A549 (cell line): ENCODE measurements at regions not wholly inside any gene's neighbourhood (a gene's known extent, or its start where the extent isn't known, plus 50 kb on each side); places are given as distances from the start of the nearest gene placed in this dataset.

Experiments
- ATAC-seq, 2 experiments: fragments of 200-7000 bp in 1 of 2; fragments of >200 bp in 1 of 2; cut with Nextera tagmentation in 1 of 2; cut with Tn5 transposase in 1 of 2; 3 replicates each; pipeline versions ENCODE4 v1.8.0 to v1.9.1; 2018 to 2020; ENCODE audit warnings: mild to moderate bottlenecking in 1 of 2, moderate library complexity in 1 of 2
- CTCF ChIA-PET: fragments of 300-600 bp; sonication (Branson Sonifier 250); formaldehyde crosslinking; extraction: SDS; loops from one replicate; lab custom pipeline; 2021; ENCODE audit warnings: antibody characterized with exemption, inconsistent platforms; lab: Yijun Ruan, JAX
- POLR2A ChIA-PET: fragments of 350-600 bp; formaldehyde crosslinking; extraction: SDS; loops from one replicate; lab custom pipeline; 2021; ENCODE audit warnings: antibody characterized with exemption, inconsistent platforms; lab: Yijun Ruan, JAX
- DNase-seq, 2 experiments: peaks; one replicate each; pipeline versions ENCODE4 v3.0.0 to v3.0.0-alpha.2; 2011 to 2016; ENCODE audit warnings: low read depth in 1 of 2, low spot score in 1 of 2
- FAIRE-seq: peaks from 2 replicates; lab custom pipeline; 2011; peaks lifted over from hg19 to GRCh38; lab: Jason Lieb, UNC
- H3K27ac ChIP-seq, 2 experiments: fragments of >200 bp; sonication (Bioruptor Twin); formaldehyde crosslinking; 3 replicates each; pipeline ENCODE4 v1.5.1; 2016 to 2017
- H3K4me1 ChIP-seq: fragments of >200 bp; sonication (Bioruptor Twin); formaldehyde crosslinking; 3 replicates; pipeline ENCODE4 v1.6.1; 2016
- H3K4me2 ChIP-seq: fragments of >200 bp; sonication (Bioruptor Twin); formaldehyde crosslinking; 3 replicates; pipeline ENCODE4 v1.6.1; 2016
- H3K4me3 ChIP-seq: fragments of >200 bp; sonication (Bioruptor Twin); formaldehyde crosslinking; 3 replicates; pipeline ENCODE4 v1.5.1; 2016
- H3K9me3 ChIP-seq: fragments of >200 bp; sonication (Bioruptor Twin); formaldehyde crosslinking; 3 replicates; pipeline ENCODE4 v1.6.1; 2016
- CBX2 ChIP-seq: fragments of 200-600 bp; sonication (generic); IDR thresholded peaks from 2 replicates; pipeline ENCODE4 v1.6.1; 2016; ENCODE audit warnings: low read depth, mild to moderate bottlenecking, borderline replicate concordance
- CHD4 ChIP-seq: fragments of 200-600 bp; sonication (generic); IDR thresholded peaks from 2 replicates; pipeline ENCODE4 v1.6.1; 2016; ENCODE audit warnings: antibody characterized with exemption, mild to moderate bottlenecking, borderline replicate concordance
- FOSB ChIP-seq: fragments of 250-450 bp; sonication (Bioruptor Pico); IDR thresholded peaks from 2 replicates; pipeline ENCODE4 v1.5.0; 2020; ENCODE audit warnings: mild to moderate bottlenecking, moderate library complexity
- FOXS1 ChIP-seq: fragments of 250-450 bp; sonication (Bioruptor Pico); IDR thresholded peaks from 2 replicates; pipeline ENCODE4 v1.5.0; 2020; ENCODE audit warnings: mild to moderate bottlenecking, moderate library complexity
- RARB ChIP-seq: fragments of 250-450 bp; sonication (Bioruptor Pico); IDR thresholded peaks from 2 replicates; pipeline ENCODE4 v1.8.0; 2021; ENCODE audit warnings: mild to moderate bottlenecking, moderate library complexity
- ZFP36 ChIP-seq: fragments of 450-650 bp; IDR thresholded peaks from 2 replicates; pipeline ENCODE4 v1.6.1; 2014; ENCODE audit warnings: borderline replicate concordance; ENCODE audit not compliant: partially characterized antibody
- ZSCAN20 ChIP-seq: fragments of 250-450 bp; sonication (Bioruptor Pico); IDR thresholded peaks from 2 replicates; pipeline ENCODE4 v1.8.0; 2022; ENCODE audit warnings: mild to moderate bottlenecking, moderate library complexity
- WGBS: methylation state at CpG from one replicate; pipeline ENCODE4 v1.1.6; 2017; ENCODE audit errors: missing lambda C conversion rate; 5-methylcytosine and 5-hydroxymethylcytosine counted together
- TF ChIP-seq, protein P1 (sequence below): fragments of >200 bp; sonication (Bioruptor Twin); formaldehyde crosslinking; IDR thresholded peaks from 3 replicates; pipeline ENCODE4 v1.5.1; 2016
- TF ChIP-seq, protein P2 (sequence below): fragments of 450-650 bp; IDR thresholded peaks from 2 replicates; pipeline ENCODE4 v1.6.1; 2014; ENCODE audit warnings: antibody characterized with exemption
- TF ChIP-seq, protein P3 (sequence below): fragments of 200-600 bp; sonication (generic); IDR thresholded peaks from 2 replicates; pipeline ENCODE4 v1.6.1; 2016; ENCODE audit warnings: antibody characterized with exemption, mild to moderate bottlenecking, moderate library complexity
- TF ChIP-seq, protein P4 (sequence below): fragments of >200 bp; sonication (Bioruptor Twin); formaldehyde crosslinking; IDR thresholded peaks from 3 replicates; pipeline ENCODE4 v1.6.1; 2016

DNA sequence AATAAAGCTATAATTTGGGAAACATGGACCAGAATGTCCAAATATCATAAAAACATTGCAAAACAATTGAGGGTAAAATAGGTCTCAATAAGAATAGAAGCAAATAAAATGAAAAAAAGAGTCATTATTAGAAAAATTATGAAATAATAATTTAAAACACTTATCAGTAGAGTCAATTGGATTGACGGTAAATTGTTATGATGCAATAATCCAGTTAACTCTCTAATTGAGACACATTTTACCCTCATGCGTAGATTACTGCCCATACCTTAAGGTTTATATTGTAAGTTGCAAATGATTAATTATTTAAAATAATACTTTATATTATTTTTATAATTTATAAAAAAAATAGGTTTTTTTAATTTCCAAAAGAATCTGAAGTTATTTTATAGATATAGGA is 73.4 kb upstream of the POU1F1 start:
- DNase-seq (no peak), FAIRE-seq (no peak), ATAC-seq (no peak)
- no peaks in the 10 kb centered on the region for H3K9me3 ChIP-seq
- TF ChIP-seq, protein P1, sequence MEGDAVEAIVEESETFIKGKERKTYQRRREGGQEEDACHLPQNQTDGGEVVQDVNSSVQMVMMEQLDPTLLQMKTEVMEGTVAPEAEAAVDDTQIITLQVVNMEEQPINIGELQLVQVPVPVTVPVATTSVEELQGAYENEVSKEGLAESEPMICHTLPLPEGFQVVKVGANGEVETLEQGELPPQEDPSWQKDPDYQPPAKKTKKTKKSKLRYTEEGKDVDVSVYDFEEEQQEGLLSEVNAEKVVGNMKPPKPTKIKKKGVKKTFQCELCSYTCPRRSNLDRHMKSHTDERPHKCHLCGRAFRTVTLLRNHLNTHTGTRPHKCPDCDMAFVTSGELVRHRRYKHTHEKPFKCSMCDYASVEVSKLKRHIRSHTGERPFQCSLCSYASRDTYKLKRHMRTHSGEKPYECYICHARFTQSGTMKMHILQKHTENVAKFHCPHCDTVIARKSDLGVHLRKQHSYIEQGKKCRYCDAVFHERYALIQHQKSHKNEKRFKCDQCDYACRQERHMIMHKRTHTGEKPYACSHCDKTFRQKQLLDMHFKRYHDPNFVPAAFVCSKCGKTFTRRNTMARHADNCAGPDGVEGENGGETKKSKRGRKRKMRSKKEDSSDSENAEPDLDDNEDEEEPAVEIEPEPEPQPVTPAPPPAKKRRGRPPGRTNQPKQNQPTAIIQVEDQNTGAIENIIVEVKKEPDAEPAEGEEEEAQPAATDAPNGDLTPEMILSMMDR = no peak
- no peak for TF ChIP-seq FOSB
- no peak for TF ChIP-seq CBX2
- no peak for TF ChIP-seq ZSCAN20 (CRISPR knock-in tag)
- TF ChIP-seq, protein P2, sequence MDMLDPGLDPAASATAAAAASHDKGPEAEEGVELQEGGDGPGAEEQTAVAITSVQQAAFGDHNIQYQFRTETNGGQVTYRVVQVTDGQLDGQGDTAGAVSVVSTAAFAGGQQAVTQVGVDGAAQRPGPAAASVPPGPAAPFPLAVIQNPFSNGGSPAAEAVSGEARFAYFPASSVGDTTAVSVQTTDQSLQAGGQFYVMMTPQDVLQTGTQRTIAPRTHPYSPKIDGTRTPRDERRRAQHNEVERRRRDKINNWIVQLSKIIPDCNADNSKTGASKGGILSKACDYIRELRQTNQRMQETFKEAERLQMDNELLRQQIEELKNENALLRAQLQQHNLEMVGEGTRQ = no peak
- TF ChIP-seq, protein P3, sequence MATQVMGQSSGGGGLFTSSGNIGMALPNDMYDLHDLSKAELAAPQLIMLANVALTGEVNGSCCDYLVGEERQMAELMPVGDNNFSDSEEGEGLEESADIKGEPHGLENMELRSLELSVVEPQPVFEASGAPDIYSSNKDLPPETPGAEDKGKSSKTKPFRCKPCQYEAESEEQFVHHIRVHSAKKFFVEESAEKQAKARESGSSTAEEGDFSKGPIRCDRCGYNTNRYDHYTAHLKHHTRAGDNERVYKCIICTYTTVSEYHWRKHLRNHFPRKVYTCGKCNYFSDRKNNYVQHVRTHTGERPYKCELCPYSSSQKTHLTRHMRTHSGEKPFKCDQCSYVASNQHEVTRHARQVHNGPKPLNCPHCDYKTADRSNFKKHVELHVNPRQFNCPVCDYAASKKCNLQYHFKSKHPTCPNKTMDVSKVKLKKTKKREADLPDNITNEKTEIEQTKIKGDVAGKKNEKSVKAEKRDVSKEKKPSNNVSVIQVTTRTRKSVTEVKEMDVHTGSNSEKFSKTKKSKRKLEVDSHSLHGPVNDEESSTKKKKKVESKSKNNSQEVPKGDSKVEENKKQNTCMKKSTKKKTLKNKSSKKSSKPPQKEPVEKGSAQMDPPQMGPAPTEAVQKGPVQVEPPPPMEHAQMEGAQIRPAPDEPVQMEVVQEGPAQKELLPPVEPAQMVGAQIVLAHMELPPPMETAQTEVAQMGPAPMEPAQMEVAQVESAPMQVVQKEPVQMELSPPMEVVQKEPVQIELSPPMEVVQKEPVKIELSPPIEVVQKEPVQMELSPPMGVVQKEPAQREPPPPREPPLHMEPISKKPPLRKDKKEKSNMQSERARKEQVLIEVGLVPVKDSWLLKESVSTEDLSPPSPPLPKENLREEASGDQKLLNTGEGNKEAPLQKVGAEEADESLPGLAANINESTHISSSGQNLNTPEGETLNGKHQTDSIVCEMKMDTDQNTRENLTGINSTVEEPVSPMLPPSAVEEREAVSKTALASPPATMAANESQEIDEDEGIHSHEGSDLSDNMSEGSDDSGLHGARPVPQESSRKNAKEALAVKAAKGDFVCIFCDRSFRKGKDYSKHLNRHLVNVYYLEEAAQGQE = no peak
- no peak overlapping the region for H3K4me2 ChIP-seq
- no peak overlapping the region for H3K27ac ChIP-seq
- H3K4me1 ChIP-seq = peaks cover 4% of the 10 kb centered on the region; the same call in 2 of the 3 replicates
- WGBS = 87% methylated on average over 2 of the region's 2 CpGs
- no peak overlapping the region for H3K4me3 ChIP-seq
- CTCF ChIA-PET = interaction anchor here (0.7 to 3.3 kb wide), 20 partner anchors 10 to 1932 kb away, joined by 3 to 19 read pairs (median 4); partner anchors contain the start of gene CHMP2B
- POLR2A ChIA-PET = no interaction called here

DNA sequence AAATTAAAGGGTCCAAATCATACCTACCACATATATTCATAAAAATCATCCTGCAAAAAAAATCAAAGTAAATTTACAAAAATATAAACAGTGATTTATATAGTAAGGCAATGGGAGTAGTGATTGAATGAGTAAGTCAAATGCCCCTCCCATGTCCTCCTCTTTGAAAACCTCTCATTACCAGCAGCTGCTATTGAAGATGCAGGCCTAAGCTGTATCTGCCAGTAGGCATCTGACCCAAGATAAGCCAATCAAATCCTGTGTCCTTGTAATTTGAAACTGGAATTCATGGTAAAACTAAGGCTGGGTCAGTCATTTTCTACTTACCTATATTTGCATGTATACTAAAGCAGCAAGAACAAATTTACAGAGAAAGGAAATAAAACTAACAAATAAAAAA is 60.4 kb upstream of the POU1F1 start:
- CTCF ChIA-PET = interaction anchor here (1.1 to 2.6 kb wide), 2 partner anchors 13 to 666 kb away, joined by 3 to 10 read pairs; no protein-coding TSS in a partner anchor
- no peak for ATAC-seq
- POLR2A ChIA-PET = no interaction called here
- H3K4me3 ChIP-seq = no peak overlapping the region
- TF ChIP-seq ZFP36 (no peak), FOXS1 (CRISPR knock-in tag) (no peak), RARB (CRISPR knock-in tag) (no peak), CHD4 (no peak)
- peaks cover 20% of the 10 kb centered on the region; the same call in 2 of the 3 replicates for H3K9me3 ChIP-seq
- no peak for DNase-seq
- no peak overlapping the region for H3K4me2 ChIP-seq
- FAIRE-seq = no peak
- H3K4me1 ChIP-seq = peaks cover 32% of the 10 kb centered on the region
- H3K27ac ChIP-seq = peak overlapping the region in 1 of 2 experiments; percentile 77; a peak in 3 of 6 replicates

DNA sequence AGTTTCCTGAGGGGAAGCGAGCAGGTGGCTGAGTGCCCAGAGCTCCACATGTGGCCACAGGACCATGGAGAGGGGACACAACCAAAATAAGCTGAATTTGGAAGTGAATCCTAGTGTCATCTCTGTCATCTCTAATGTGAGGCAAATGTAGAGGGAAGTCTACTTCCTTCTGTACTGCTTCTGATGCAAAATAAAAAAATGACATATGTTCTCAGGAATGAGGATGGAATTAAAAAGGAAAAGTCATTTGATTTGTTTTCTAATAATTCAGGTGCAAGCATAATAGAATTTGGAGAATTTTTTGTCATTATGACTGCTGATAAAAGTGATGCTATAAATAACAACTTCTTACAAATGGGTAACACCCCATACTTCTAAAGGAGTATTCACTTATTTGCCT is 59.5 kb upstream of the POU1F1 start:
- ATAC-seq (no peak), DNase-seq (no peak), FAIRE-seq (no peak)
- TF ChIP-seq, protein P4, sequence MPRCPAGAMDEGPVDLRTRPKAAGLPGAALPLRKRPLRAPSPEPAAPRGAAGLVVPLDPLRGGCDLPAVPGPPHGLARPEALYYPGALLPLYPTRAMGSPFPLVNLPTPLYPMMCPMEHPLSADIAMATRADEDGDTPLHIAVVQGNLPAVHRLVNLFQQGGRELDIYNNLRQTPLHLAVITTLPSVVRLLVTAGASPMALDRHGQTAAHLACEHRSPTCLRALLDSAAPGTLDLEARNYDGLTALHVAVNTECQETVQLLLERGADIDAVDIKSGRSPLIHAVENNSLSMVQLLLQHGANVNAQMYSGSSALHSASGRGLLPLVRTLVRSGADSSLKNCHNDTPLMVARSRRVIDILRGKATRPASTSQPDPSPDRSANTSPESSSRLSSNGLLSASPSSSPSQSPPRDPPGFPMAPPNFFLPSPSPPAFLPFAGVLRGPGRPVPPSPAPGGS = no peak
- H3K4me1 ChIP-seq = peaks cover 35% of the 10 kb centered on the region
- peak overlapping the region; percentile 86 to 98; a peak in 5 of 6 replicates for H3K27ac ChIP-seq
- POLR2A ChIA-PET = no interaction called here
- WGBS = 95% methylated on average over 1 of the region's 1 CpG
- CTCF ChIA-PET = interaction anchor here (0.8 to 2.6 kb wide), 5 partner anchors 14 to 668 kb away, joined by 3 to 10 read pairs (median 3); no protein-coding TSS in a partner anchor
- H3K4me2 ChIP-seq = no peak overlapping the region
- peaks cover 24% of the 10 kb centered on the region for H3K9me3 ChIP-seq
- H3K4me3 ChIP-seq = no peak overlapping the region
